ENCODE measurements at regions not wholly inside any gene's neighbourhood (a gene's known extent, or its start where the extent isn't known, plus 50 kb on each side); places are given as distances from the start of the nearest gene placed in this dataset.

GRCh38 chr7:34558022-34558421, 100.0 kb upstream of the NPSR1 start:
- WGBS, 2 experiments (ENCODE audit: extremely low coverage in 1 of 2, insufficient coverage in 1 of 2, insufficient read length in 1 of 2, insufficient replicate concordance in 2 of 2, low coverage in 1 of 2, low lambda C conversion rate in 2 of 2, missing lambda C conversion rate in 1 of 2): 92% methylated on average over 4 of the region's 4 CpGs; no CpG with 5 or more reads in 1 of the 2 experiments
- CTCF ChIA-PET (ENCODE audit: partially characterized antibody): interaction anchor here (0.6 to 1.1 kb wide), 2 partner anchors 11 to 142 kb away, joined by 3 read pairs; no protein-coding TSS in a partner anchor
- no peak overlapping the region for H3K9ac ChIP-seq (replicated peaks in 1 of 4; ENCODE audit: extremely low read depth in 1 of 4, low read depth in 3 of 4, low read length in 3 of 4)
- TF ChIP-seq TBP (IDR thresholded peaks at IDR 0.05; ENCODE audit: low read depth, low read length): no peak
- no peak for TF ChIP-seq ZNF274 (IDR thresholded peaks at IDR 0.05; ENCODE audit: borderline replicate concordance, extremely low read depth, low read length)
- TF ChIP-seq SP1 (IDR thresholded peaks at IDR 0.05; ENCODE audit: low read depth, low read length): no peak
- TF ChIP-seq CBX8 (IDR thresholded peaks at IDR 0.05; ENCODE audit: borderline replicate concordance, low read depth, low read length): no peak
- no peak for TF ChIP-seq KDM4A (IDR thresholded peaks at IDR 0.05; ENCODE audit: low read depth, low read length, severe bottlenecking)
- no peak for TF ChIP-seq RFX5 (IDR thresholded peaks at IDR 0.05; ENCODE audit: borderline replicate concordance, low read depth, low read length)
- TF ChIP-seq RBBP5 (IDR thresholded peaks at IDR 0.05; ENCODE audit: borderline replicate concordance, low read depth, low read length): no peak
- no peak for TF ChIP-seq POU5F1 (IDR thresholded peaks at IDR 0.05; ENCODE audit: low read depth, low read length)
- no peak for TF ChIP-seq EP300 (IDR thresholded peaks at IDR 0.05; ENCODE audit: borderline replicate concordance in 1 of 2, low read depth in 2 of 2, low read length in 2 of 2)
- no peak for TF ChIP-seq ATF3 (IDR thresholded peaks at IDR 0.05; ENCODE audit: insufficient read depth, low read depth, low read length)
- TF ChIP-seq BACH1 (IDR thresholded peaks at IDR 0.05; ENCODE audit: low read length): no peak
- no peak for TF ChIP-seq FOSL1 (IDR thresholded peaks at IDR 0.05; ENCODE audit: insufficient read depth, low read depth, low read length)
- TF ChIP-seq KDM5A (IDR thresholded peaks at IDR 0.05; ENCODE audit: low read length): no peak

More at GRCh38 chr7:34558022-34558421, 100.0 kb upstream of the NPSR1 start:
- Histone ChIP-seq H2BK12ac (ENCODE audit: low read depth, low read length) (no peak overlapping the region), H3K36me3 (ENCODE audit: control insufficient read depth in 2 of 4, insufficient read depth in 4 of 4, low read length in 3 of 4) (no peaks in the 10 kb centered on the region), H3K79me1 (ENCODE audit: low read depth, low read length) (no peaks in the 10 kb centered on the region), H2BK5ac (ENCODE audit: low read depth, low read length) (no peak overlapping the region), H4K91ac (replicated peaks; ENCODE audit: insufficient read length, low read length) (no peak overlapping the region), H3K4ac (replicated peaks; ENCODE audit: insufficient read length, low read depth, low read length) (no peak overlapping the region), H3K27ac (ENCODE audit: low read depth, low read length) (no peak overlapping the region), H3K14ac (ENCODE audit: insufficient read length) (no peak overlapping the region), H3K27me3 (replicated peaks in 1 of 4; ENCODE audit: control insufficient read depth in 3 of 4, extremely low read depth in 1 of 4, insufficient read depth in 3 of 4, low read length in 3 of 4) (no peaks in the 10 kb centered on the region), H3K4me1 (replicated peaks in 1 of 4; ENCODE audit: control insufficient read depth in 3 of 4, insufficient read depth in 4 of 4, low read length in 3 of 4) (no peaks in the 10 kb centered on the region), H2AK5ac (ENCODE audit: low read depth, low read length) (no peak overlapping the region), H3K56ac (replicated peaks; ENCODE audit: insufficient read length, low read depth, low read length) (no peak overlapping the region), H3K23ac (ENCODE audit: insufficient read length) (no peak overlapping the region), H2BK20ac (ENCODE audit: low read length) (no peak overlapping the region), H2BK15ac (ENCODE audit: low read length) (no peak overlapping the region), H4K20me1 (replicated peaks in 1 of 2; ENCODE audit: control insufficient read depth in 1 of 2, insufficient read depth in 2 of 2, low read length in 2 of 2) (no peaks in the 10 kb centered on the region), H3K18ac (ENCODE audit: extremely low read depth, low read length) (no peak overlapping the region), H3K9me3 (ENCODE audit: insufficient read depth in 2 of 2, low read depth in 1 of 2, low read length in 1 of 2) (no peaks in the 10 kb centered on the region; a peak in 1 of 4 replicates), H3K79me2 (ENCODE audit: control insufficient read depth in 1 of 2, insufficient read depth in 2 of 2, low read length in 2 of 2) (no peaks in the 10 kb centered on the region), H4K8ac (ENCODE audit: extremely low read depth, insufficient read depth, low read length) (no peak overlapping the region), H3K4me2 (ENCODE audit: insufficient read depth in 1 of 2, low read depth in 2 of 2, low read length in 2 of 2) (no peak overlapping the region), H2BK120ac (replicated peaks; ENCODE audit: low read depth, low read length) (no peak overlapping the region), H2AFZ (ENCODE audit: low read length) (no peak overlapping the region), H4K5ac (ENCODE audit: insufficient read length, low read depth, low read length) (no peak overlapping the region), H3K23me2 (ENCODE audit: low read depth, low read length) (no peaks in the 10 kb centered on the region), H3K4me3 (ENCODE audit: extremely low read depth in 1 of 4, insufficient read depth in 2 of 4, low read depth in 3 of 4, low read length in 4 of 4) (no peak overlapping the region)
- FAIRE-seq: no peak
- DNase-seq (ENCODE audit: low read depth in 1 of 2, low spot score in 2 of 2): no peak
- POLR2A ChIA-PET (ENCODE audit: partially characterized antibody): no interaction called here

Data from H1 (cell line).